Upper lobe of left lung (tissue), 4 donors: ENCODE measurements at regions not wholly inside any gene's neighbourhood (a gene's known extent, or its start where the extent isn't known, plus 50 kb on each side); places are given as distances from the start of the nearest gene placed in this dataset.

Experiments used
- EP300 ChIP-seq, 4 donors: sonication (generic); formaldehyde crosslinking; IDR thresholded peaks; one replicate each; pipeline ENCODE4 v1.5.1; 2017; ENCODE audit warnings: antibody characterized with exemption in 4 of 4, control low read depth in 2 of 4
- POLR2A ChIP-seq, 4 donors: fragments of 450-650 bp; IDR thresholded peaks; one replicate each; pipeline ENCODE4 v1.5.1; 2016 to 2017; ENCODE audit warnings: antibody characterized with exemption in 4 of 4, mild to moderate bottlenecking in 2 of 4
- TF ChIP-seq, protein P1 (sequence below), 6 experiments: fragments of 450-650 bp in 4 of 6; fragments of 200-600 bp in 2 of 6; sonication (generic) in 2 of 6; IDR thresholded peaks; one replicate each; pipeline ENCODE4 v1.5.1; 2016 to 2019; ENCODE audit warnings: antibody characterized with exemption in 6 of 6

DNA sequence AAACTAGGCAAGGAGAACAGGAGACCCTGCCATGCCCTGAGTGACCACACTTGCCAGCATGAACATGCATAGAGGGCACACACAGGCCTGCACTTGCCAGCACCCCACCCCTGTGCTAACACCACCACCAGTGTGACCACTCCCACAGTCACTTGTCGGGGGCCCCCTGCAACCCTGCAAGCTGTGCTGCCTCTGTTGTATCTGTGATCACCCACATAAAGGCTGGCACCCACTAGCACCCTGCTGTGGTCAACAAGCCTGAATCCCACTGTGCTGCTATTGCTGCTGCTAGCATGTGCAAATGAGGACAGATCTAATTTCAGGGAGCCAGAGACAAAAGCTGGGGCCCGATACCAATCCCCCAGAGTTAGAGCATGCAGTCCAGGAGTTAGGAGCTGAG, 217.7 kb downstream of the GIPC2 start:
- TF ChIP-seq EP300 (IDR thresholded peaks at IDR 0.05) (no peak), POLR2A (IDR thresholded peaks at IDR 0.05) (no peak)
- TF ChIP-seq, protein P1, sequence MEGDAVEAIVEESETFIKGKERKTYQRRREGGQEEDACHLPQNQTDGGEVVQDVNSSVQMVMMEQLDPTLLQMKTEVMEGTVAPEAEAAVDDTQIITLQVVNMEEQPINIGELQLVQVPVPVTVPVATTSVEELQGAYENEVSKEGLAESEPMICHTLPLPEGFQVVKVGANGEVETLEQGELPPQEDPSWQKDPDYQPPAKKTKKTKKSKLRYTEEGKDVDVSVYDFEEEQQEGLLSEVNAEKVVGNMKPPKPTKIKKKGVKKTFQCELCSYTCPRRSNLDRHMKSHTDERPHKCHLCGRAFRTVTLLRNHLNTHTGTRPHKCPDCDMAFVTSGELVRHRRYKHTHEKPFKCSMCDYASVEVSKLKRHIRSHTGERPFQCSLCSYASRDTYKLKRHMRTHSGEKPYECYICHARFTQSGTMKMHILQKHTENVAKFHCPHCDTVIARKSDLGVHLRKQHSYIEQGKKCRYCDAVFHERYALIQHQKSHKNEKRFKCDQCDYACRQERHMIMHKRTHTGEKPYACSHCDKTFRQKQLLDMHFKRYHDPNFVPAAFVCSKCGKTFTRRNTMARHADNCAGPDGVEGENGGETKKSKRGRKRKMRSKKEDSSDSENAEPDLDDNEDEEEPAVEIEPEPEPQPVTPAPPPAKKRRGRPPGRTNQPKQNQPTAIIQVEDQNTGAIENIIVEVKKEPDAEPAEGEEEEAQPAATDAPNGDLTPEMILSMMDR (IDR thresholded peaks at IDR 0.05): no peak
